Activated naive CD4-positive, alpha-beta T cell treated with anti-CD3 and anti-CD28 coated beads, Interleukin-2, amount 50 U/mL, for 72 hours (primary cell): ENCODE measurements at regions not wholly inside any gene's neighbourhood (a gene's known extent, or its start where the extent isn't known, plus 50 kb on each side); places are given as distances from the start of the nearest gene placed in this dataset.

Source experiments
- ATAC-seq, 2 donors: fragments of 150-1000 bp; cut with Tn5 transposase; 2 replicates each; pipeline ENCODE4 v1.10.0; 2021; ENCODE audit warnings: mild to moderate bottlenecking in 2 of 2, moderate library complexity in 2 of 2
- DNase-seq, 2 donors: peaks; one replicate each; pipeline ENCODE4 v3.0.0; 2021 to 2022; ENCODE audit warnings: low spot score in 2 of 2
- H3K27ac Mint-ChIP-seq, 2 donors: one replicate each; pipeline ENCODE4 v1.8.0; 2022; ENCODE audit warnings: mild to moderate bottlenecking in 2 of 2, mixed read lengths in 2 of 2
- H3K36me3 Mint-ChIP-seq, 2 donors: one replicate each; pipeline ENCODE4 v1.8.0; 2022; ENCODE audit warnings: mixed read lengths in 2 of 2
- H3K9me3 Mint-ChIP-seq, 2 donors: one replicate each; pipeline ENCODE4 v1.8.0; 2022; ENCODE audit warnings: mixed read lengths in 2 of 2

GRCh38 chr16:48487287-48487686, 102.1 kb upstream of the SIAH1 start:
- no peaks in the 10 kb centered on the region for H3K36me3 Mint-ChIP-seq
- no peak overlapping the region for H3K27ac Mint-ChIP-seq
- ATAC-seq (no peak), DNase-seq (no peak)
- H3K9me3 Mint-ChIP-seq = peaks cover 0 to 4% of the 10 kb centered on the region in 2 donors

- ATAC-seq = no peak
These were observed 96.6 kb upstream of the SIAH1 start for GRCh38 chr16:48481772-48482171.

GRCh38 chr16:48481211-48481610, 96.0 kb upstream of the SIAH1 start:
- H3K36me3 Mint-ChIP-seq = peaks cover 0 to 6% of the 10 kb centered on the region in 2 donors
- H3K27ac Mint-ChIP-seq = no peak overlapping the region
- no peak for ATAC-seq
- no peak for DNase-seq
- H3K9me3 Mint-ChIP-seq = peaks cover 4 to 5% of the 10 kb centered on the region in 2 donors

More at GRCh38 chr16:48481772-48482171, 96.6 kb upstream of the SIAH1 start:
- Mint-ChIP-seq H3K27ac (no peak overlapping the region), H3K9me3 (peaks cover 4 to 5% of the 10 kb centered on the region in 2 donors), H3K36me3 (peaks cover 0 to 6% of the 10 kb centered on the region in 2 donors)
- no peak for DNase-seq

- DNase-seq (no peak), ATAC-seq (peak in 1 of 2 donors; percentile 52)
- H3K9me3 Mint-ChIP-seq = peaks cover 4 to 13% of the 10 kb centered on the region in 2 donors
- H3K36me3 Mint-ChIP-seq = peaks cover 0 to 13% of the 10 kb centered on the region in 2 donors
- no peak overlapping the region for H3K27ac Mint-ChIP-seq
These were observed 94.7 kb upstream of the SIAH1 start for GRCh38 chr16:48479955-48480354.

GRCh38 chr16:48479329-48479728, 94.1 kb upstream of the SIAH1 start:
- DNase-seq (no peak), ATAC-seq (no peak)
- H3K9me3 Mint-ChIP-seq = peaks cover 4 to 13% of the 10 kb centered on the region in 2 donors
- peaks cover 0 to 13% of the 10 kb centered on the region in 2 donors for H3K36me3 Mint-ChIP-seq
- no peak overlapping the region for H3K27ac Mint-ChIP-seq

- Mint-ChIP-seq H3K36me3 (peaks cover 4 to 13% of the 10 kb centered on the region in 2 donors), H3K27ac (no peak overlapping the region), H3K9me3 (peaks cover 0 to 13% of the 10 kb centered on the region in 2 donors)
- ATAC-seq (no peak), DNase-seq (no peak)
These were observed 93.2 kb upstream of the SIAH1 start for GRCh38 chr16:48478393-48478792.

- DNase-seq (no peak), ATAC-seq (no peak)
- Mint-ChIP-seq H3K9me3 (peaks cover 3 to 13% of the 10 kb centered on the region in 2 donors), H3K36me3 (peaks cover 5 to 7% of the 10 kb centered on the region in 2 donors), H3K27ac (no peak overlapping the region)
These were observed 86.2 kb upstream of the SIAH1 start for GRCh38 chr16:48471435-48471834.

GRCh38 chr16:48462106-48462740, 77.0 kb upstream of the SIAH1 start:
- ATAC-seq = no peak
- H3K9me3 Mint-ChIP-seq = peaks cover 3 to 19% of the 10 kb centered on the region in 2 donors
- DNase-seq = no peak
- H3K36me3 Mint-ChIP-seq = peaks cover 5 to 16% of the 10 kb centered on the region in 2 donors
- no peak overlapping the region for H3K27ac Mint-ChIP-seq

GRCh38 chr16:48459167-48459566, 74.0 kb upstream of the SIAH1 start:
- Mint-ChIP-seq H3K9me3 (peaks cover 0 to 13% of the 10 kb centered on the region in 2 donors), H3K27ac (no peak overlapping the region), H3K36me3 (peaks cover 5% of the 10 kb centered on the region in 2 donors)
- DNase-seq (no peak), ATAC-seq (no peak)

GRCh38 chr16:48454051-48454450, 68.8 kb upstream of the SIAH1 start:
- ATAC-seq (no peak), DNase-seq (no peak)
- peaks cover 0 to 2% of the 10 kb centered on the region in 2 donors for H3K36me3 Mint-ChIP-seq
- no peak overlapping the region for H3K27ac Mint-ChIP-seq
- peaks cover 0 to 4% of the 10 kb centered on the region in 2 donors for H3K9me3 Mint-ChIP-seq

- no peak for ATAC-seq
- no peak overlapping the region for H3K27ac Mint-ChIP-seq
- no peaks in the 10 kb centered on the region for H3K9me3 Mint-ChIP-seq
- no peak for DNase-seq
- H3K36me3 Mint-ChIP-seq = no peaks in the 10 kb centered on the region
These were observed 68.0 kb upstream of the SIAH1 start for GRCh38 chr16:48452991-48453760.

- H3K9me3 Mint-ChIP-seq = no peaks in the 10 kb centered on the region
- DNase-seq (no peak), ATAC-seq (no peak)
- no peaks in the 10 kb centered on the region for H3K36me3 Mint-ChIP-seq
- no peak overlapping the region for H3K27ac Mint-ChIP-seq
These were observed 66.1 kb upstream of the SIAH1 start for GRCh38 chr16:48451323-48451722.

GRCh38 chr16:48450367-48450766, 65.2 kb upstream of the SIAH1 start:
- H3K27ac Mint-ChIP-seq = no peak overlapping the region

GRCh38 chr16:48448841-48449481, 63.7 kb upstream of the SIAH1 start:
- no peaks in the 10 kb centered on the region for H3K36me3 Mint-ChIP-seq
- no peaks in the 10 kb centered on the region for H3K9me3 Mint-ChIP-seq
- no peak overlapping the region for H3K27ac Mint-ChIP-seq
- ATAC-seq = no peak
- no peak for DNase-seq

More at GRCh38 chr16:48450367-48450766, 65.2 kb upstream of the SIAH1 start:
- DNase-seq (no peak), ATAC-seq (no peak)
- H3K9me3 Mint-ChIP-seq = no peaks in the 10 kb centered on the region
- no peaks in the 10 kb centered on the region for H3K36me3 Mint-ChIP-seq

GRCh38 chr16:48447940-48448536, 62.8 kb upstream of the SIAH1 start:
- H3K9me3 Mint-ChIP-seq = no peaks in the 10 kb centered on the region
- DNase-seq (no peak), ATAC-seq (no peak)
- H3K36me3 Mint-ChIP-seq = no peaks in the 10 kb centered on the region
- no peak overlapping the region for H3K27ac Mint-ChIP-seq

GRCh38 chr16:48447428-48447827, 62.2 kb upstream of the SIAH1 start:
- no peak for ATAC-seq
- no peaks in the 10 kb centered on the region for H3K36me3 Mint-ChIP-seq
- H3K27ac Mint-ChIP-seq = no peak overlapping the region
- no peak for DNase-seq
- no peaks in the 10 kb centered on the region for H3K9me3 Mint-ChIP-seq

GRCh38 chr16:48446534-48446920, 61.3 kb upstream of the SIAH1 start:
- Mint-ChIP-seq H3K36me3 (no peaks in the 10 kb centered on the region), H3K27ac (no peak overlapping the region), H3K9me3 (no peaks in the 10 kb centered on the region)
- DNase-seq (no peak), ATAC-seq (no peak)
